A549 (cell line): ENCODE measurements at regions not wholly inside any gene's neighbourhood (a gene's known extent, or its start where the extent isn't known, plus 50 kb on each side); places are given as distances from the start of the nearest gene placed in this dataset.
"Not testable (repeated sequence)": the region's sequence is repeated elsewhere in the genome, so short reads cannot be mapped to it uniquely, and the experiment has no call there.

ENCODE experiments used
- CEBPB ChIP-seq, 2 experiments: fragments of >200 bp in 1 of 2; sonication (Bioruptor Twin) in 1 of 2; formaldehyde crosslinking in 1 of 2; IDR thresholded peaks; 2 replicates each; pipeline ENCODE4 v1.6.1; 2012 to 2016
- CHD2 ChIP-seq: fragments of 150-350 bp; IDR thresholded peaks from 2 replicates; pipeline ENCODE4 v1.6.1; 2014; ENCODE audit warnings: low read length; ENCODE audit not compliant: partially characterized antibody
- CHD4 ChIP-seq: fragments of 200-600 bp; sonication (generic); IDR thresholded peaks from 2 replicates; pipeline ENCODE4 v1.6.1; 2016; ENCODE audit warnings: antibody characterized with exemption, mild to moderate bottlenecking, borderline replicate concordance
- CTCF ChIP-seq: fragments of >200 bp; sonication (Bioruptor Twin); formaldehyde crosslinking; IDR thresholded peaks from 3 replicates; pipeline ENCODE4 v1.5.1; 2016
- EP300 ChIP-seq, 2 experiments: fragments of >200 bp; sonication (Bioruptor Twin); formaldehyde crosslinking; IDR thresholded peaks; 2 replicates in 1 of 2; 3 replicates in 1 of 2; pipeline ENCODE4 v1.6.1; 2016 to 2017
- FOSL2 ChIP-seq, 2 experiments: fragments of 450-650 bp in 1 of 2; fragments of >200 bp in 1 of 2; sonication (Bioruptor Twin) in 1 of 2; formaldehyde crosslinking; IDR thresholded peaks; 2 replicates each; pipeline versions ENCODE4 v1.5.0 to v1.6.1; 2016 to 2020; ENCODE audit warnings: mild to moderate bottlenecking in 1 of 2, moderate library complexity in 1 of 2
- PBX3 ChIP-seq: IDR thresholded peaks from 2 replicates; pipeline ENCODE4 v1.6.1; 2012
- PHF8 ChIP-seq: fragments of 200-600 bp; sonication (generic); IDR thresholded peaks from 2 replicates; pipeline ENCODE4 v1.6.1; 2016; ENCODE audit warnings: low read depth, mild to moderate bottlenecking, antibody characterized with exemption, moderate library complexity, borderline replicate concordance
- POLR2A ChIP-seq: IDR thresholded peaks from 2 replicates; pipeline ENCODE4 v1.6.1; 2012; ENCODE audit warnings: mild to moderate bottlenecking, low read length
- RAD21 ChIP-seq, 2 experiments: fragments of >200 bp in 1 of 2; sonication (Bioruptor Twin) in 1 of 2; formaldehyde crosslinking in 1 of 2; IDR thresholded peaks in 1 of 2; conservative IDR thresholded peaks in 1 of 2; 2 replicates in 1 of 2; 3 replicates in 1 of 2; pipeline ENCODE4 v1.6.1; 2012 to 2018; ENCODE audit warnings: inconsistent platforms in 1 of 2
- REST ChIP-seq: fragments of 200-600 bp; sonication (generic); IDR thresholded peaks from 2 replicates; pipeline ENCODE4 v1.6.1; 2016; ENCODE audit warnings: antibody characterized with exemption, mild to moderate bottlenecking, moderate library complexity
- RFX5 ChIP-seq: fragments of 450-650 bp; IDR thresholded peaks from 2 replicates; pipeline ENCODE4 v1.7.1; 2014; ENCODE audit warnings: antibody characterized with exemption, mild to moderate bottlenecking, moderate library complexity
- ZFP36 ChIP-seq: fragments of 450-650 bp; IDR thresholded peaks from 2 replicates; pipeline ENCODE4 v1.6.1; 2014; ENCODE audit warnings: borderline replicate concordance; ENCODE audit not compliant: partially characterized antibody

GRCh38 chr7:4391103-4391502, 291.0 kb upstream of the FOXK1 start:
- not testable (repeated sequence) for TF ChIP-seq CTCF; CHD2; CHD4; PBX3; POLR2A; FOSL2 (IDR thresholded peaks at IDR 0.05); FOSL2 (CRISPR knock-in tag; IDR thresholded peaks at IDR 0.05); PHF8; ZFP36; EP300 (IDR thresholded peaks at IDR 0.05); CEBPB (IDR thresholded peaks at IDR 0.05); RFX5; REST; RAD21 (conservative IDR thresholded peaks at IDR 0.05 in 1 of 2, IDR thresholded peaks at IDR 0.05 in 1 of 2)
